HG03520 (cell line): ENCODE measurements at regions not wholly inside any gene's neighbourhood (a gene's known extent, or its start where the extent isn't known, plus 50 kb on each side); places are given as distances from the start of the nearest gene placed in this dataset.
"Not testable (repeated sequence)": the region's sequence is repeated elsewhere in the genome, so short reads cannot be mapped to it uniquely, and the experiment has no call there.

ENCODE experiments used
- ATAC-seq: cut with Tn5 transposase; IDR thresholded peaks from one replicate; pipeline ENCODE4 v1.9.1; 2021; ENCODE audit warnings: mild to moderate bottlenecking, moderate library complexity; ENCODE audit not compliant: unreplicated experiment

GRCh38 chr4:134540588-134540987 lies 339.0 kb upstream of the PABPC4L start:
- ATAC-seq = no peak

- no peak for ATAC-seq
Measured at GRCh38 chr4:134539729-134540231, 338.2 kb upstream of the PABPC4L start.

- ATAC-seq = no peak
Measured at GRCh38 chr4:134537701-134538100, 336.1 kb upstream of the PABPC4L start.

- ATAC-seq = no peak
Measured at GRCh38 chr4:134533068-134533467, 331.5 kb upstream of the PABPC4L start.

- no peak for ATAC-seq
Measured at GRCh38 chr4:134531013-134531412, 329.4 kb upstream of the PABPC4L start.

- no peak for ATAC-seq
Measured at GRCh38 chr4:134529629-134530028, 328.0 kb upstream of the PABPC4L start.

- no peak for ATAC-seq
Measured at GRCh38 chr4:134518574-134519217, 317.1 kb upstream of the PABPC4L start.

- ATAC-seq = no peak
Measured at GRCh38 chr4:134510544-134510943, 309.0 kb upstream of the PABPC4L start.

GRCh38 chr4:134505511-134505910 lies 303.9 kb upstream of the PABPC4L start:
- ATAC-seq = no peak

- no peak for ATAC-seq
Measured at GRCh38 chr4:134501973-134502643, 300.5 kb upstream of the PABPC4L start.

- not testable (repeated sequence) for ATAC-seq
Measured at GRCh38 chr4:134501488-134501887, 299.9 kb upstream of the PABPC4L start.

GRCh38 chr4:134499074-134499473 lies 297.5 kb upstream of the PABPC4L start:
- no peak for ATAC-seq

- ATAC-seq = no peak
Measured at GRCh38 chr4:134490863-134491262, 289.3 kb upstream of the PABPC4L start.

- ATAC-seq = not testable (repeated sequence)
Measured at GRCh38 chr4:134483514-134483913, 281.9 kb upstream of the PABPC4L start.

GRCh38 chr4:134471569-134471968 lies 270.0 kb upstream of the PABPC4L start:
- no peak for ATAC-seq

GRCh38 chr4:134470544-134470943 lies 269.0 kb upstream of the PABPC4L start:
- no peak for ATAC-seq

- ATAC-seq = no peak
Measured at GRCh38 chr4:134465417-134465816, 263.8 kb upstream of the PABPC4L start.

- no peak for ATAC-seq
Measured at GRCh38 chr4:134463771-134464170, 262.2 kb upstream of the PABPC4L start.

GRCh38 chr4:134426821-134427220 lies 225.2 kb upstream of the PABPC4L start:
- no peak for ATAC-seq

GRCh38 chr4:134425756-134426155 lies 224.2 kb upstream of the PABPC4L start:
- no peak for ATAC-seq

GRCh38 chr4:134422776-134423175 lies 221.2 kb upstream of the PABPC4L start:
- no peak for ATAC-seq

GRCh38 chr4:134421734-134422133 lies 220.1 kb upstream of the PABPC4L start:
- no peak for ATAC-seq
